Adipocyte (in vitro differentiated cells): ENCODE measurements at regions not wholly inside any gene's neighbourhood (a gene's known extent, or its start where the extent isn't known, plus 50 kb on each side); places are given as distances from the start of the nearest gene placed in this dataset.

Source experiments
- DNase-seq: peaks from one replicate; pipeline ENCODE4 v3.0.0-alpha.2; 2015; ENCODE audit warnings: low read depth
- H3K27me3 ChIP-seq: replicated peaks from 2 replicates; pipeline ENCODE4 v1.7.0; 2013; ENCODE audit warnings: mild to moderate bottlenecking, low read length, moderate library complexity; ENCODE audit not compliant: control insufficient read depth, insufficient read depth
- H3K36me3 ChIP-seq: 2 replicates; pipeline ENCODE4 v1.7.0; 2013; ENCODE audit warnings: low read length, mild to moderate bottlenecking, moderate library complexity; ENCODE audit not compliant: control insufficient read depth, insufficient read depth, severe bottlenecking
- H3K4me1 ChIP-seq: 2 replicates; pipeline ENCODE4 v1.7.0; 2013; ENCODE audit warnings: mild to moderate bottlenecking, low read length, moderate library complexity; ENCODE audit not compliant: control insufficient read depth, insufficient read depth
- H3K4me3 ChIP-seq: 2 replicates; pipeline ENCODE4 v1.7.0; 2013; ENCODE audit warnings: mild to moderate bottlenecking, low read length, moderate library complexity
- H3K9ac ChIP-seq: 2 replicates; pipeline ENCODE4 v1.7.0; 2013; ENCODE audit warnings: mild to moderate bottlenecking, low read length, moderate library complexity
- H3K9me3 ChIP-seq: 2 replicates; pipeline ENCODE4 v1.7.0; 2013; ENCODE audit warnings: mild to moderate bottlenecking, low read length, moderate library complexity; ENCODE audit not compliant: control insufficient read depth

- Histone ChIP-seq H3K9me3 (no peaks in the 10 kb centered on the region), H3K4me1 (no peaks in the 10 kb centered on the region), H3K4me3 (no peak overlapping the region), H3K27me3 (no peaks in the 10 kb centered on the region), H3K9ac (no peak overlapping the region), H3K36me3 (no peaks in the 10 kb centered on the region)
- no peak for DNase-seq
Observed at GRCh38 chr3:182491577-182491976, 301.7 kb upstream of the ATP11B start.

DNA sequence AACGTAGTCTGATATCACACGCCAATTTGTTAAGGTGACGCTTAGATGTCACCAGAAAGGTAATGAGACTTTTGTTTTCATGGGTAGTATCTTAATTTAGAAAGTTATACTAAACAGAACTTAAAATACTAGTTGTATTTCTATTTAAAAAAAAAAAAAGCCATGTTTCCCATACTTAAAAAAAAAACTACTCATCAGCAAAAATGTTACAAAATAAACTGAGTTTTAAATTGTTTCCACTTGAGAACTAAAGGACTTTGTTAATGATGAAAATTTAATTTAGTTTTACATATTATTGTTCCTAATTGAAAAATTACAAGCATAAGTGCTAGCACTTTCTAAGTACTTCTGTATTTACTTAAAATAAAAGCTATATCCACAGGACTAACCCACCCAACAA, 300.8 kb upstream of the ATP11B start:
- Histone ChIP-seq H3K9ac (no peak overlapping the region), H3K27me3 (no peaks in the 10 kb centered on the region), H3K4me3 (no peak overlapping the region), H3K9me3 (no peaks in the 10 kb centered on the region), H3K4me1 (no peaks in the 10 kb centered on the region), H3K36me3 (no peaks in the 10 kb centered on the region)
- no peak for DNase-seq

DNA sequence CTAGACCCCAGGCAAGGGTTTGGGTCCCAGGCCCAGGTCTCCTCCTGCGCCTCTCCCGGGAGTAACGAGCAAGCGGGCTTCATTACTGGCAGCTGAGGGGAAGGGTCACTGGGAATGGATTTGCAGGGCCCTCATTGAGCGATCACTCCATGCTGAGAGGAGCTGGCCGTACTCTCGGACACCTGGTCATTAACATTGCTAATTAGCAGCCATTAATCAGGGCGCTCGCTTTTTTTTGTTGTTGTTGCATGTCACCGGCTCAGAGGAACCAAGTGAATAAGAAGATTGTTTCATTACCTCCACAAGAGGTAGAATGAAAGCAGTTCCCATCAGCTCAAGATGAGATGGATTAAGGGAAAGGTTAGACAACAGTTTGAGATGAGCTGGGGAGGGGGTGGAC, 293.0 kb upstream of the ATP11B start:
- H3K4me3 ChIP-seq, result no peak overlapping the region
- no peaks in the 10 kb centered on the region for H3K9me3 ChIP-seq
- no peak for DNase-seq
- no peaks in the 10 kb centered on the region for H3K36me3 ChIP-seq
- H3K9ac ChIP-seq, result no peak overlapping the region
- no peaks in the 10 kb centered on the region for H3K4me1 ChIP-seq
- peaks cover 5% of the 10 kb centered on the region for H3K27me3 ChIP-seq

DNA sequence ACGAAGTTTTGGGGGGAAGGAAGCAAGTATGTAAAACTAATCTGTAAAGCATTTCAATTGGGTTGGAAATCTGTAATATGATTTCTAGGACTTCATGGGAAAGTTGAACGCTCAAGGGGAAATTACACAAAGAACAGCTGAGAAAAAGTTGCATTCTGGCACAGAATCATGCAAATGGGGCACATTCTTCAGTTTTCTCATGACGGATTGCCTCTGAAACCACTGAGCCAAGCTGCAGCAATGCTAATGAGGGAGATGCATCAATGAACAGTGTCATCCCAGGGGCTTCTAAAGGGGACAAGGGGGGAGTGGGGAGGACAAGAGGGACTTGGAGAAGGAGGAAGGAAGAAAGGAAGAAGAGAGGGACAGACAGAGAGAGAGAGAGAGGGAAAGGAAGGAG, 291.4 kb upstream of the ATP11B start:
- H3K9me3 ChIP-seq, result no peaks in the 10 kb centered on the region
- H3K4me1 ChIP-seq, result no peaks in the 10 kb centered on the region
- no peak for DNase-seq
- H3K9ac ChIP-seq, result no peak overlapping the region
- no peak overlapping the region for H3K4me3 ChIP-seq
- peaks cover 7% of the 10 kb centered on the region for H3K27me3 ChIP-seq
- H3K36me3 ChIP-seq, result no peaks in the 10 kb centered on the region

- no peak for DNase-seq
- no peaks in the 10 kb centered on the region for H3K4me1 ChIP-seq
Observed at GRCh38 chr3:182503401-182503800, 289.9 kb upstream of the ATP11B start.

GRCh38 chr3:182508919-182509711, 284.2 kb upstream of the ATP11B start:
- no peaks in the 10 kb centered on the region for H3K36me3 ChIP-seq
- no peak for DNase-seq
- H3K9ac ChIP-seq, result no peak overlapping the region
- peaks cover 3% of the 10 kb centered on the region for H3K27me3 ChIP-seq
- no peaks in the 10 kb centered on the region for H3K4me1 ChIP-seq
- no peak overlapping the region for H3K4me3 ChIP-seq
- H3K9me3 ChIP-seq, result no peaks in the 10 kb centered on the region

More at GRCh38 chr3:182503401-182503800, 289.9 kb upstream of the ATP11B start:
- Histone ChIP-seq H3K27me3 (peaks cover 3% of the 10 kb centered on the region), H3K9ac (no peak overlapping the region), H3K36me3 (no peaks in the 10 kb centered on the region), H3K4me3 (no peak overlapping the region), H3K9me3 (no peaks in the 10 kb centered on the region)

DNA sequence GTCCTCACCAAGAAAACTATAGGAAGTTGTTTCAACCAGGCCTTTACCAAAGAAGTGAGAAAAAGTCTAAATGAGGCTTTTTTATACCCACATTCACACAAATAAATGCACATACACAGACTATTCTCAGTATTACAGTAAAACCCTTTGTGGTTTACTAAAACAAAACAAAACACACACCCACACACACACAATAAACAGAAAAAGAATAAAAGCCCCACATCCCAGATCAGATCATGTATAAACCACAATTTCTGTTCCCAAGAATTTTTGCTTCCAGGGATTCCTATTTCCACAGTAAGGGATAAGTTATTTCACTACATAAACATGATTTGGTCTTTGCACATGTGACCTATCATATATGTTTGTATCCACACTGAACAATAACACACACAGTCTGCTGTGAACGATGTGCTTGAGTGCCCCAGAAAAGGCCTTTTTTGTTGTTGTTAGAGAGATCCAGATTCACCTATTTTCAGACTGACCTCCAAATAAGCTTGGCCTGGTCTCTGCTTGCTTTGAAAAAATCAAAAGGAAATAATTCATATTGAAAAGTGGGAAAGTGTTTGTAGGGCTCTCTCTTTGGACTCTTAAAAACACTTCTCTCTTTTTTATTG, 283.4 kb upstream of the ATP11B start:
- Histone ChIP-seq H3K9me3 (no peaks in the 10 kb centered on the region), H3K27me3 (peaks cover 3% of the 10 kb centered on the region), H3K4me3 (no peak overlapping the region), H3K36me3 (no peaks in the 10 kb centered on the region), H3K9ac (no peak overlapping the region), H3K4me1 (no peaks in the 10 kb centered on the region)
- no peak for DNase-seq

DNA sequence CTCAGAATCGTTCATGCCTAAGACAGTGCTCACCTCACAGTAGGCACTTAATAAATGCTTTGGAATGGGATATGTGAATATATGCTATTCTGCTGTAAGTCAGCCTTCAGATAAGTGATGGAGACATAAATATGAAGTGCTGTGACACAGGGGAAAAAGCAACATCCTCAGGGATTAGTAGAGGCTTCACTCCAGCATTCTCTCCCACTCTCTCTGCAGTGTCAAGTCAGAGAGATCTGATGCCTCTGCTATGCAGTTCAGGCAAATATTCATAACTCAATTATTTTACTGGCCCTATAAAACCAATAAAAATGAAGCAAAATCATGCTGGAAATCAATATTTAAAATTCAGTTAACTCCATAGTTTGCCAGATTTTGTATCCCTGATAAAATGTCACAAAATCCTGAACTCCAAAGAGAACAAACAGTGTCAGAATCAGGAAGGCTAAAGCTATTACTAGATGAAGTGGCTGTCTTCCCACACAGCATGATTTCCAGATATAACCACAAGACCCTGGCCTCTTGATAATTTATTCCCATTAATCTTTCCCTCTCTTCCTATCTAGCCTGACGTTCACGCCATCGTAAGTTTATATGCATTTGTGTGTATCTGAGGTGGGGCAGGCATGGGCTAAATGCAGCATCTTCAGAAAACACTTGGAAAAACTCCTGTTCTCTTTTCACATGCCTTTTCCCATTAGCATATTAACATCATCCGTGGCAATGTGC, 278.9 kb upstream of the ATP11B start:
- Histone ChIP-seq H3K9me3 (no peaks in the 10 kb centered on the region), H3K9ac (no peak overlapping the region), H3K36me3 (no peaks in the 10 kb centered on the region), H3K4me1 (no peaks in the 10 kb centered on the region), H3K27me3 (no peaks in the 10 kb centered on the region), H3K4me3 (no peak overlapping the region)
- no peak for DNase-seq

- DNase-seq, result no peak
- no peaks in the 10 kb centered on the region for H3K36me3 ChIP-seq
- no peak overlapping the region for H3K9ac ChIP-seq
- no peaks in the 10 kb centered on the region for H3K27me3 ChIP-seq
- H3K9me3 ChIP-seq, result no peaks in the 10 kb centered on the region
- no peak overlapping the region for H3K4me3 ChIP-seq
- H3K4me1 ChIP-seq, result no peaks in the 10 kb centered on the region
Observed at GRCh38 chr3:182516597-182517336, 276.5 kb upstream of the ATP11B start.

DNA sequence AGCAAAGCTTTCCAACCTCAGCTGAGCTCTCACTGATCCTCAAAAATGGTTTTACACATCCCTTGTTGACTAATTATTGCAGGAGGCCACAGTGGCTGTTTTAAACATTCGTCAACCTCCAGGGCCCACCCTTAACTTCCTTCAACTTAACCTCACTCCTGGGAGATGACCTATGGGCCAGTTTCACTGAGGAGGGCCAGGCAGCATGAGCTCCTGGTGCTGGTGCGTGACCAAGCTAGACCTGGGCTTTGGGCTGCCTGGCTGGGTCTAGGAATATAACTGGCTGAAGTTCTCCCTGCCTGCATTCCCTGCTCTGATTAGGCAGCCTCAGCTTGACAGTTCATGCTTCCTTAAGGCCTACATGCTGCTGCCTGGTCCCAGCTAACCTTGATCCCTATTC, 273.7 kb upstream of the ATP11B start:
- no peak overlapping the region for H3K4me3 ChIP-seq
- H3K4me1 ChIP-seq, result no peaks in the 10 kb centered on the region
- no peaks in the 10 kb centered on the region for H3K9me3 ChIP-seq
- no peak for DNase-seq
- H3K9ac ChIP-seq, result no peak overlapping the region
- no peaks in the 10 kb centered on the region for H3K36me3 ChIP-seq
- no peaks in the 10 kb centered on the region for H3K27me3 ChIP-seq

DNA sequence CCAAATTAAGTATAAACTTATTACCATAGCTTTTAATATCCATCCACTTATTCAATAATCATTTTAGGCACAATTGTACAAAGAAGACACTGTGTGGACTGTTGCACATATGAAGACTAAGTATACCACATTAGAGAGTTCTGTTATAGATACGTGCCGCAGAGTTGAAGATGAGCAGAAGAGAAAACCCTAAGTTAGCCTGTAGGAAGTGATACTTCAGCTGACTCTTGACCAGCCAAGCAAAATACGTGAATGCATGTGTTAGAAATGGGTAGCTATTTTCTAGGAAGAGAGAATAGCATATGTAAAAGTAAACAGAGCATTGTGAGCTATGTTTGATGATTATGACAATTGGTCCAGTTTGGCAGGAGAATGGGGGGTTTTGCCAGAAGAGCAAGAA, 272.0 kb upstream of the ATP11B start:
- Histone ChIP-seq H3K27me3 (no peaks in the 10 kb centered on the region), H3K4me3 (no peak overlapping the region), H3K36me3 (no peaks in the 10 kb centered on the region), H3K4me1 (no peaks in the 10 kb centered on the region), H3K9me3 (no peaks in the 10 kb centered on the region), H3K9ac (no peak overlapping the region)
- no peak for DNase-seq
